ENCODE measurements at regions not wholly inside any gene's neighbourhood (a gene's known extent, or its start where the extent isn't known, plus 50 kb on each side); places are given as distances from the start of the nearest gene placed in this dataset.
A peak's percentile ranks its signal among the peaks of the same experiment; 100 is the strongest.

GRCh38 chr19:29402563-29402962 lies 123.2 kb upstream of the VSTM2B start:
- Histone ChIP-seq H3K36me3 (ENCODE audit: control insufficient read depth, insufficient read depth, low read length) (no peaks in the 10 kb centered on the region), H3K4me1 (ENCODE audit: control insufficient read depth, insufficient read depth, low read length) (peaks cover 40% of the 10 kb centered on the region), H3K27me3 (ENCODE audit: control insufficient read depth, insufficient read depth, low read length, poor library complexity, severe bottlenecking) (no peaks in the 10 kb centered on the region), H3K4me3 (ENCODE audit: insufficient read depth, low read depth, low read length) (no peak overlapping the region), H3K9me3 (ENCODE audit: control insufficient read depth, low read length) (no peaks in the 10 kb centered on the region), H3K27ac (ENCODE audit: insufficient read depth, low read depth, low read length, poor library complexity, severe bottlenecking) (no peak overlapping the region)
- WGBS, 2 experiments = 94% methylated on average over 6 of the region's 6 CpGs

GRCh38 chr19:29404015-29404414 lies 121.8 kb upstream of the VSTM2B start:
- Histone ChIP-seq H3K36me3 (ENCODE audit: control insufficient read depth, insufficient read depth, low read length) (no peaks in the 10 kb centered on the region), H3K4me3 (ENCODE audit: insufficient read depth, low read depth, low read length) (no peak overlapping the region)
- WGBS, 2 experiments = 94% methylated on average over 8 of the region's 8 CpGs

GRCh38 chr19:29404951-29405727 lies 120.7 kb upstream of the VSTM2B start:
- Histone ChIP-seq H3K27ac (ENCODE audit: insufficient read depth, low read depth, low read length, poor library complexity, severe bottlenecking) (peak overlapping the region; percentile 32), H3K4me1 (ENCODE audit: control insufficient read depth, insufficient read depth, low read length) (peaks cover 44% of the 10 kb centered on the region), H3K4me3 (ENCODE audit: insufficient read depth, low read depth, low read length) (no peak overlapping the region), H3K9me3 (ENCODE audit: control insufficient read depth, low read length) (no peaks in the 10 kb centered on the region), H3K27me3 (ENCODE audit: control insufficient read depth, insufficient read depth, low read length, poor library complexity, severe bottlenecking) (no peaks in the 10 kb centered on the region), H3K36me3 (ENCODE audit: control insufficient read depth, insufficient read depth, low read length) (no peaks in the 10 kb centered on the region)
- 46 to 50% methylated on average over 33 of the region's 33 CpGs for WGBS, 2 experiments

More at GRCh38 chr19:29404015-29404414, 121.8 kb upstream of the VSTM2B start:
- Histone ChIP-seq H3K9me3 (ENCODE audit: control insufficient read depth, low read length) (no peaks in the 10 kb centered on the region), H3K27me3 (ENCODE audit: control insufficient read depth, insufficient read depth, low read length, poor library complexity, severe bottlenecking) (no peaks in the 10 kb centered on the region), H3K27ac (ENCODE audit: insufficient read depth, low read depth, low read length, poor library complexity, severe bottlenecking) (no peak overlapping the region), H3K4me1 (ENCODE audit: control insufficient read depth, insufficient read depth, low read length) (peaks cover 42% of the 10 kb centered on the region)

GRCh38 chr19:29405728-29405995 lies 120.1 kb upstream of the VSTM2B start:
- Histone ChIP-seq H3K36me3 (ENCODE audit: control insufficient read depth, insufficient read depth, low read length) (no peaks in the 10 kb centered on the region), H3K4me3 (ENCODE audit: insufficient read depth, low read depth, low read length) (no peak overlapping the region), H3K27me3 (ENCODE audit: control insufficient read depth, insufficient read depth, low read length, poor library complexity, severe bottlenecking) (no peaks in the 10 kb centered on the region), H3K4me1 (ENCODE audit: control insufficient read depth, insufficient read depth, low read length) (peaks cover 39% of the 10 kb centered on the region), H3K9me3 (ENCODE audit: control insufficient read depth, low read length) (no peaks in the 10 kb centered on the region), H3K27ac (ENCODE audit: insufficient read depth, low read depth, low read length, poor library complexity, severe bottlenecking) (peak overlapping the region; percentile 32)
- WGBS, 2 experiments = 90 to 94% methylated on average over 11 of the region's 11 CpGs

- no peaks in the 10 kb centered on the region for H3K27me3 ChIP-seq (ENCODE audit: control insufficient read depth, insufficient read depth, low read length, poor library complexity, severe bottlenecking)
- no peak overlapping the region for H3K4me3 ChIP-seq (ENCODE audit: insufficient read depth, low read depth, low read length)
- WGBS, 2 experiments = 84 to 85% methylated on average over 14 of the region's 14 CpGs
- peaks cover 28% of the 10 kb centered on the region for H3K4me1 ChIP-seq (ENCODE audit: control insufficient read depth, insufficient read depth, low read length)
- no peaks in the 10 kb centered on the region for H3K9me3 ChIP-seq (ENCODE audit: control insufficient read depth, low read length)
- H3K36me3 ChIP-seq (ENCODE audit: control insufficient read depth, insufficient read depth, low read length) = no peaks in the 10 kb centered on the region
- no peak overlapping the region for H3K27ac ChIP-seq (ENCODE audit: insufficient read depth, low read depth, low read length, poor library complexity, severe bottlenecking)
Observed at GRCh38 chr19:29409076-29409862, 116.5 kb upstream of the VSTM2B start.

GRCh38 chr19:29410601-29411000 lies 115.2 kb upstream of the VSTM2B start:
- Histone ChIP-seq H3K4me1 (ENCODE audit: control insufficient read depth, insufficient read depth, low read length) (peaks cover 15% of the 10 kb centered on the region), H3K36me3 (ENCODE audit: control insufficient read depth, insufficient read depth, low read length) (no peaks in the 10 kb centered on the region), H3K9me3 (ENCODE audit: control insufficient read depth, low read length) (no peaks in the 10 kb centered on the region), H3K27ac (ENCODE audit: insufficient read depth, low read depth, low read length, poor library complexity, severe bottlenecking) (no peak overlapping the region), H3K4me3 (ENCODE audit: insufficient read depth, low read depth, low read length) (no peak overlapping the region), H3K27me3 (ENCODE audit: control insufficient read depth, insufficient read depth, low read length, poor library complexity, severe bottlenecking) (no peaks in the 10 kb centered on the region)
- 96 to 98% methylated on average over 2 of the region's 2 CpGs for WGBS, 2 experiments

- Histone ChIP-seq H3K4me1 (ENCODE audit: control insufficient read depth, insufficient read depth, low read length) (peaks cover 13% of the 10 kb centered on the region), H3K27me3 (ENCODE audit: control insufficient read depth, insufficient read depth, low read length, poor library complexity, severe bottlenecking) (no peaks in the 10 kb centered on the region), H3K4me3 (ENCODE audit: insufficient read depth, low read depth, low read length) (no peak overlapping the region), H3K36me3 (ENCODE audit: control insufficient read depth, insufficient read depth, low read length) (no peaks in the 10 kb centered on the region), H3K27ac (ENCODE audit: insufficient read depth, low read depth, low read length, poor library complexity, severe bottlenecking) (no peak overlapping the region), H3K9me3 (ENCODE audit: control insufficient read depth, low read length) (no peaks in the 10 kb centered on the region)
- WGBS, 2 experiments = 90 to 93% methylated on average over 17 of the region's 17 CpGs
Observed at GRCh38 chr19:29411113-29411581, 114.6 kb upstream of the VSTM2B start.

- no peaks in the 10 kb centered on the region for H3K36me3 ChIP-seq (ENCODE audit: control insufficient read depth, insufficient read depth, low read length)
- no peaks in the 10 kb centered on the region for H3K9me3 ChIP-seq (ENCODE audit: control insufficient read depth, low read length)
- H3K4me1 ChIP-seq (ENCODE audit: control insufficient read depth, insufficient read depth, low read length) = peaks cover 13% of the 10 kb centered on the region
- H3K4me3 ChIP-seq (ENCODE audit: insufficient read depth, low read depth, low read length) = no peak overlapping the region
- H3K27me3 ChIP-seq (ENCODE audit: control insufficient read depth, insufficient read depth, low read length, poor library complexity, severe bottlenecking) = no peaks in the 10 kb centered on the region
- H3K27ac ChIP-seq (ENCODE audit: insufficient read depth, low read depth, low read length, poor library complexity, severe bottlenecking) = no peak overlapping the region
- 83 to 88% methylated on average over 3 of the region's 3 CpGs for WGBS, 2 experiments
Observed at GRCh38 chr19:29413435-29413834, 112.4 kb upstream of the VSTM2B start.

GRCh38 chr19:29415507-29415906 lies 110.3 kb upstream of the VSTM2B start:
- Histone ChIP-seq H3K4me3 (ENCODE audit: insufficient read depth, low read depth, low read length) (no peak overlapping the region), H3K27me3 (ENCODE audit: control insufficient read depth, insufficient read depth, low read length, poor library complexity, severe bottlenecking) (no peaks in the 10 kb centered on the region), H3K4me1 (ENCODE audit: control insufficient read depth, insufficient read depth, low read length) (no peaks in the 10 kb centered on the region), H3K36me3 (ENCODE audit: control insufficient read depth, insufficient read depth, low read length) (no peaks in the 10 kb centered on the region), H3K9me3 (ENCODE audit: control insufficient read depth, low read length) (no peaks in the 10 kb centered on the region), H3K27ac (ENCODE audit: insufficient read depth, low read depth, low read length, poor library complexity, severe bottlenecking) (no peak overlapping the region)
- WGBS, 2 experiments = 37 to 38% methylated on average over 5 of the region's 5 CpGs

- 89 to 93% methylated on average over 4 of the region's 4 CpGs for WGBS, 2 experiments
- no peaks in the 10 kb centered on the region for H3K4me1 ChIP-seq (ENCODE audit: control insufficient read depth, insufficient read depth, low read length)
Observed at GRCh38 chr19:29417048-29417447, 108.7 kb upstream of the VSTM2B start.

More at GRCh38 chr19:29417048-29417447, 108.7 kb upstream of the VSTM2B start:
- no peak overlapping the region for H3K4me3 ChIP-seq (ENCODE audit: insufficient read depth, low read depth, low read length)
- H3K9me3 ChIP-seq (ENCODE audit: control insufficient read depth, low read length) = no peaks in the 10 kb centered on the region
- no peaks in the 10 kb centered on the region for H3K36me3 ChIP-seq (ENCODE audit: control insufficient read depth, insufficient read depth, low read length)
- H3K27me3 ChIP-seq (ENCODE audit: control insufficient read depth, insufficient read depth, low read length, poor library complexity, severe bottlenecking) = no peaks in the 10 kb centered on the region
- H3K27ac ChIP-seq (ENCODE audit: insufficient read depth, low read depth, low read length, poor library complexity, severe bottlenecking) = no peak overlapping the region

Data from ectodermal cell (in vitro differentiated cells).